ENCODE measurements at regions not wholly inside any gene's neighbourhood (a gene's known extent, or its start where the extent isn't known, plus 50 kb on each side); places are given as distances from the start of the nearest gene placed in this dataset.

DNA sequence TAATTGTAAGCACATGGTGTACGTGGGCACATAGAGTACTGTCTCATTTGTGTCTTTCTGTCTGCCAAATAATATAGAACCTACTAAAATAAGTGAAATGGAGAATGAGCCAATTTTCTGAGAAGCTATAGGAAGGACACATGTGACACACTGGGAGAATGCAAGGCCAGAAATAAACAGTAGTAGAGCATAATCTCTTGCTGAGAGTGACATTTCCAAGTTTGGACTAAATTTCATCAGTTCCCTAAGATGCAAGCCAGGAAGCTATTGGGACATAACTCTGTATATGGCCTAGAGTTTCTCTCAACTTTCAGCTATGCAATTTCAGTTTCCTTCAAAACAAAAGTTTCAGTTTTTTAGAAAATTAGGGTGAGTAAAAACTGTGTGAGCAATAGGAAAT, 638.7 kb downstream of the PCDH18 start:
- no peak for TF ChIP-seq POLR2AphosphoS5 (IDR thresholded peaks at IDR 0.05; ENCODE audit: low read depth)
- TF ChIP-seq, protein P1, sequence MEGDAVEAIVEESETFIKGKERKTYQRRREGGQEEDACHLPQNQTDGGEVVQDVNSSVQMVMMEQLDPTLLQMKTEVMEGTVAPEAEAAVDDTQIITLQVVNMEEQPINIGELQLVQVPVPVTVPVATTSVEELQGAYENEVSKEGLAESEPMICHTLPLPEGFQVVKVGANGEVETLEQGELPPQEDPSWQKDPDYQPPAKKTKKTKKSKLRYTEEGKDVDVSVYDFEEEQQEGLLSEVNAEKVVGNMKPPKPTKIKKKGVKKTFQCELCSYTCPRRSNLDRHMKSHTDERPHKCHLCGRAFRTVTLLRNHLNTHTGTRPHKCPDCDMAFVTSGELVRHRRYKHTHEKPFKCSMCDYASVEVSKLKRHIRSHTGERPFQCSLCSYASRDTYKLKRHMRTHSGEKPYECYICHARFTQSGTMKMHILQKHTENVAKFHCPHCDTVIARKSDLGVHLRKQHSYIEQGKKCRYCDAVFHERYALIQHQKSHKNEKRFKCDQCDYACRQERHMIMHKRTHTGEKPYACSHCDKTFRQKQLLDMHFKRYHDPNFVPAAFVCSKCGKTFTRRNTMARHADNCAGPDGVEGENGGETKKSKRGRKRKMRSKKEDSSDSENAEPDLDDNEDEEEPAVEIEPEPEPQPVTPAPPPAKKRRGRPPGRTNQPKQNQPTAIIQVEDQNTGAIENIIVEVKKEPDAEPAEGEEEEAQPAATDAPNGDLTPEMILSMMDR (IDR thresholded peaks at IDR 0.05; ENCODE audit: insufficient read depth, low read length), result no peak

Measured in HL-60 (cell line).